Liver (tissue), 8 donors: ENCODE measurements at regions not wholly inside any gene's neighbourhood (a gene's known extent, or its start where the extent isn't known, plus 50 kb on each side); places are given as distances from the start of the nearest gene placed in this dataset.

Source experiments
- DNase-seq: peaks from one replicate; pipeline ENCODE4 v3.0.0-alpha.2; 2017; ENCODE audit warnings: low spot score
- H3K27ac ChIP-seq, 2 donors: one replicate each; pipeline ENCODE4 v1.7.0; 2013; ENCODE audit warnings: inconsistent platforms in 2 of 2, low read length in 2 of 2, control low read depth in 1 of 2, low read depth in 1 of 2, mild to moderate bottlenecking in 1 of 2
- H3K27me3 ChIP-seq, 4 donors: one replicate each; pipeline versions ENCODE4 v1.6.1 to v1.7.0; 2013; ENCODE audit warnings: low read length in 3 of 4, inconsistent platforms in 1 of 4, mild to moderate bottlenecking in 1 of 4, moderate library complexity in 1 of 4; ENCODE audit not compliant: control insufficient read depth in 4 of 4, insufficient read depth in 4 of 4
- H3K36me3 ChIP-seq, 4 donors: one replicate each; pipeline versions ENCODE4 v1.6.1 to v1.7.0; 2013; ENCODE audit warnings: low read length in 3 of 4, mild to moderate bottlenecking in 3 of 4, low read depth in 1 of 4, moderate library complexity in 1 of 4; ENCODE audit not compliant: control insufficient read depth in 4 of 4, insufficient read depth in 3 of 4
- H3K4me1 ChIP-seq, 4 donors: one replicate each; pipeline versions ENCODE4 v1.6.1 to v1.7.0; 2013; ENCODE audit warnings: low read length in 3 of 4, mild to moderate bottlenecking in 3 of 4, moderate library complexity in 1 of 4; ENCODE audit not compliant: control insufficient read depth in 4 of 4, insufficient read depth in 4 of 4
- H3K4me3 ChIP-seq, 3 donors: one replicate each; pipeline versions ENCODE4 v1.6.1 to v1.7.0; 2013; ENCODE audit warnings: low read length in 3 of 3, control low read depth in 1 of 3, low read depth in 1 of 3, mild to moderate bottlenecking in 1 of 3
- H3K9ac ChIP-seq, 2 donors: one replicate each; pipeline ENCODE4 v1.7.0; 2013; ENCODE audit warnings: low read length in 2 of 2, mild to moderate bottlenecking in 2 of 2, moderate library complexity in 2 of 2, control low read depth in 1 of 2, low read depth in 1 of 2
- H3K9me3 ChIP-seq, 4 donors: one replicate each; pipeline versions ENCODE4 v1.6.1 to v1.7.0; 2013; ENCODE audit warnings: low read length in 3 of 4; ENCODE audit not compliant: control insufficient read depth in 4 of 4
- EGR1 ChIP-seq, 2 donors: IDR thresholded peaks; 2 replicates each; pipeline ENCODE4 v1.6.1; 2016 to 2018; ENCODE audit warnings: antibody characterized with exemption in 2 of 2, low read depth in 2 of 2
- FOXA1 ChIP-seq: IDR thresholded peaks from 2 replicates; pipeline ENCODE4 v1.6.1; 2016; ENCODE audit warnings: antibody characterized with exemption
- FOXA2 ChIP-seq: IDR thresholded peaks from 2 replicates; pipeline ENCODE4 v1.6.1; 2016; ENCODE audit warnings: antibody characterized with exemption
- GABPA ChIP-seq, 2 donors: IDR thresholded peaks in 1 of 2; conservative IDR thresholded peaks in 1 of 2; 2 replicates each; pipeline ENCODE4 v1.6.1; 2016; ENCODE audit warnings: antibody characterized with exemption in 2 of 2, mild to moderate bottlenecking in 1 of 2, moderate library complexity in 1 of 2
- HNF4A ChIP-seq, 2 donors: conservative IDR thresholded peaks; 2 replicates each; pipeline ENCODE4 v1.6.1; 2016; ENCODE audit warnings: antibody characterized with exemption in 2 of 2, mild to moderate bottlenecking in 2 of 2
- HNF4G ChIP-seq: IDR thresholded peaks from 2 replicates; pipeline ENCODE4 v1.6.1; 2016; ENCODE audit warnings: antibody characterized with exemption
- JUND ChIP-seq, 2 donors: IDR thresholded peaks; 2 replicates each; pipeline ENCODE4 v1.6.1; 2016; ENCODE audit warnings: antibody characterized with exemption in 2 of 2
- NR2F2 ChIP-seq: IDR thresholded peaks from 2 replicates; pipeline ENCODE4 v1.6.1; 2016; ENCODE audit warnings: antibody characterized with exemption
- RAD21 ChIP-seq, 2 donors: IDR thresholded peaks; 2 replicates each; pipeline ENCODE4 v1.6.1; 2016; ENCODE audit warnings: antibody characterized with exemption in 2 of 2, mild to moderate bottlenecking in 2 of 2
- RXRA ChIP-seq, 2 donors: IDR thresholded peaks; 2 replicates each; pipeline ENCODE4 v1.6.1; 2017 to 2018; ENCODE audit warnings: antibody characterized with exemption in 2 of 2, mild to moderate bottlenecking in 1 of 2
- SP1 ChIP-seq: IDR thresholded peaks from 2 replicates; pipeline ENCODE4 v1.6.1; 2018; ENCODE audit warnings: antibody characterized with exemption, mild to moderate bottlenecking
- TAF1 ChIP-seq: conservative IDR thresholded peaks from 2 replicates; pipeline ENCODE4 v1.6.1; 2016; ENCODE audit warnings: antibody characterized with exemption, mild to moderate bottlenecking
- YY1 ChIP-seq: IDR thresholded peaks from 2 replicates; pipeline ENCODE4 v1.6.1; 2016; ENCODE audit warnings: antibody characterized with exemption, mild to moderate bottlenecking
- WGBS: extraction: QIAGEN DNeasy Blood & Tissue Kit; methylation state at CpG from one replicate; pipeline ENCODE4 v1.1.7; 2013; 5-methylcytosine and 5-hydroxymethylcytosine counted together
- TF ChIP-seq, protein P1 (sequence below): IDR thresholded peaks from 2 replicates; pipeline ENCODE4 v1.6.1; 2016; ENCODE audit warnings: antibody characterized with exemption
- TF ChIP-seq, protein P2 (sequence below): fragments of 150-350 bp; IDR thresholded peaks from 2 replicates; pipeline ENCODE4 v1.5.1; 2017; ENCODE audit warnings: improper control_type of control experiment, low read depth, low read length; ENCODE audit not compliant: missing input control
- TF ChIP-seq, protein P3 (sequence below): IDR thresholded peaks from 2 replicates; pipeline ENCODE4 v1.6.1; 2016; ENCODE audit warnings: antibody characterized with exemption
- TF ChIP-seq, protein P4 (sequence below): IDR thresholded peaks from 2 replicates; pipeline ENCODE4 v1.6.1; 2016; ENCODE audit warnings: antibody characterized with exemption, mild to moderate bottlenecking
- TF ChIP-seq, protein P5 (sequence below): IDR thresholded peaks from 2 replicates; pipeline ENCODE4 v1.6.1; 2016; ENCODE audit warnings: antibody characterized with exemption
- donor health status: healthy.
- donor health status: healthy.
- donor health status: healthy.
- donor health status: healthy.
- donor health status: healthy.

DNA sequence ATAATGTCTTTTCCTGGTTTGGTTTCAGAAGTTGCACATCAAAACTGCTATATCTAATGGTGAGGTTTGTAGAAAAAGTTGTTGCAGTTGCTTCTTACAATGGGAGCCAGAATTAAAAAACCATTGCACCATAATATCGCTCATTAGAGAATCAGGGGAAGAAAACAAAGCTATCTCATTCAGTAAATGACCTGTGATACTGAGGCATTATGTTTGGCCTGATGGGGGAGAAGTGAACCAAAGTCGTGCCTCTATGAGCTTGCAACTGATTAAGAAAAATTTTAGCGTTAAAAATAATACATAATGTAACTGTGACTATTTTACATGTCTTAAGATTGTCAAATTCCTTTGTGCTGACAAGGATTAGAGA is 60.2 kb upstream of the ARHGEF26 start:
- 73% methylated on average over 3 of the region's 3 CpGs for WGBS
- H3K36me3 ChIP-seq = no peaks in the 10 kb centered on the region
- no peaks in the 10 kb centered on the region for H3K9me3 ChIP-seq
- no peak for DNase-seq
- no peak overlapping the region for H3K27ac ChIP-seq
- H3K4me1 ChIP-seq = no peaks in the 10 kb centered on the region
- TF ChIP-seq, protein P1, sequence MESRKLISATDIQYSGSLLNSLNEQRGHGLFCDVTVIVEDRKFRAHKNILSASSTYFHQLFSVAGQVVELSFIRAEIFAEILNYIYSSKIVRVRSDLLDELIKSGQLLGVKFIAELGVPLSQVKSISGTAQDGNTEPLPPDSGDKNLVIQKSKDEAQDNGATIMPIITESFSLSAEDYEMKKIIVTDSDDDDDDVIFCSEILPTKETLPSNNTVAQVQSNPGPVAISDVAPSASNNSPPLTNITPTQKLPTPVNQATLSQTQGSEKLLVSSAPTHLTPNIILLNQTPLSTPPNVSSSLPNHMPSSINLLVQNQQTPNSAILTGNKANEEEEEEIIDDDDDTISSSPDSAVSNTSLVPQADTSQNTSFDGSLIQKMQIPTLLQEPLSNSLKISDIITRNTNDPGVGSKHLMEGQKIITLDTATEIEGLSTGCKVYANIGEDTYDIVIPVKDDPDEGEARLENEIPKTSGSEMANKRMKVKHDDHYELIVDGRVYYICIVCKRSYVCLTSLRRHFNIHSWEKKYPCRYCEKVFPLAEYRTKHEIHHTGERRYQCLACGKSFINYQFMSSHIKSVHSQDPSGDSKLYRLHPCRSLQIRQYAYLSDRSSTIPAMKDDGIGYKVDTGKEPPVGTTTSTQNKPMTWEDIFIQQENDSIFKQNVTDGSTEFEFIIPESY = no peak
- TF ChIP-seq YY1 (no peak), SP1 (no peak), RXRA (IDR thresholded peaks at IDR 0.05) (no peak), JUND (IDR thresholded peaks at IDR 0.05) (no peak), HNF4G (no peak), NR2F2 (no peak), HNF4A (conservative IDR thresholded peaks at IDR 0.05) (no peak), GABPA (IDR thresholded peaks at IDR 0.05 in 1 of 2, conservative IDR thresholded peaks at IDR 0.05 in 1 of 2) (no peak), FOXA1 (no peak), EGR1 (IDR thresholded peaks at IDR 0.05; ENCODE audit: low read depth in 2 of 2) (no peak), TAF1 (no peak), FOXA2 (no peak), RAD21 (IDR thresholded peaks at IDR 0.05) (no peak)
- TF ChIP-seq, protein P2, sequence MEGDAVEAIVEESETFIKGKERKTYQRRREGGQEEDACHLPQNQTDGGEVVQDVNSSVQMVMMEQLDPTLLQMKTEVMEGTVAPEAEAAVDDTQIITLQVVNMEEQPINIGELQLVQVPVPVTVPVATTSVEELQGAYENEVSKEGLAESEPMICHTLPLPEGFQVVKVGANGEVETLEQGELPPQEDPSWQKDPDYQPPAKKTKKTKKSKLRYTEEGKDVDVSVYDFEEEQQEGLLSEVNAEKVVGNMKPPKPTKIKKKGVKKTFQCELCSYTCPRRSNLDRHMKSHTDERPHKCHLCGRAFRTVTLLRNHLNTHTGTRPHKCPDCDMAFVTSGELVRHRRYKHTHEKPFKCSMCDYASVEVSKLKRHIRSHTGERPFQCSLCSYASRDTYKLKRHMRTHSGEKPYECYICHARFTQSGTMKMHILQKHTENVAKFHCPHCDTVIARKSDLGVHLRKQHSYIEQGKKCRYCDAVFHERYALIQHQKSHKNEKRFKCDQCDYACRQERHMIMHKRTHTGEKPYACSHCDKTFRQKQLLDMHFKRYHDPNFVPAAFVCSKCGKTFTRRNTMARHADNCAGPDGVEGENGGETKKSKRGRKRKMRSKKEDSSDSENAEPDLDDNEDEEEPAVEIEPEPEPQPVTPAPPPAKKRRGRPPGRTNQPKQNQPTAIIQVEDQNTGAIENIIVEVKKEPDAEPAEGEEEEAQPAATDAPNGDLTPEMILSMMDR = no peak
- TF ChIP-seq, protein P3, sequence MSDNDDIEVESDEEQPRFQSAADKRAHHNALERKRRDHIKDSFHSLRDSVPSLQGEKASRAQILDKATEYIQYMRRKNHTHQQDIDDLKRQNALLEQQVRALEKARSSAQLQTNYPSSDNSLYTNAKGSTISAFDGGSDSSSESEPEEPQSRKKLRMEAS = no peak
- TF ChIP-seq, protein P4, sequence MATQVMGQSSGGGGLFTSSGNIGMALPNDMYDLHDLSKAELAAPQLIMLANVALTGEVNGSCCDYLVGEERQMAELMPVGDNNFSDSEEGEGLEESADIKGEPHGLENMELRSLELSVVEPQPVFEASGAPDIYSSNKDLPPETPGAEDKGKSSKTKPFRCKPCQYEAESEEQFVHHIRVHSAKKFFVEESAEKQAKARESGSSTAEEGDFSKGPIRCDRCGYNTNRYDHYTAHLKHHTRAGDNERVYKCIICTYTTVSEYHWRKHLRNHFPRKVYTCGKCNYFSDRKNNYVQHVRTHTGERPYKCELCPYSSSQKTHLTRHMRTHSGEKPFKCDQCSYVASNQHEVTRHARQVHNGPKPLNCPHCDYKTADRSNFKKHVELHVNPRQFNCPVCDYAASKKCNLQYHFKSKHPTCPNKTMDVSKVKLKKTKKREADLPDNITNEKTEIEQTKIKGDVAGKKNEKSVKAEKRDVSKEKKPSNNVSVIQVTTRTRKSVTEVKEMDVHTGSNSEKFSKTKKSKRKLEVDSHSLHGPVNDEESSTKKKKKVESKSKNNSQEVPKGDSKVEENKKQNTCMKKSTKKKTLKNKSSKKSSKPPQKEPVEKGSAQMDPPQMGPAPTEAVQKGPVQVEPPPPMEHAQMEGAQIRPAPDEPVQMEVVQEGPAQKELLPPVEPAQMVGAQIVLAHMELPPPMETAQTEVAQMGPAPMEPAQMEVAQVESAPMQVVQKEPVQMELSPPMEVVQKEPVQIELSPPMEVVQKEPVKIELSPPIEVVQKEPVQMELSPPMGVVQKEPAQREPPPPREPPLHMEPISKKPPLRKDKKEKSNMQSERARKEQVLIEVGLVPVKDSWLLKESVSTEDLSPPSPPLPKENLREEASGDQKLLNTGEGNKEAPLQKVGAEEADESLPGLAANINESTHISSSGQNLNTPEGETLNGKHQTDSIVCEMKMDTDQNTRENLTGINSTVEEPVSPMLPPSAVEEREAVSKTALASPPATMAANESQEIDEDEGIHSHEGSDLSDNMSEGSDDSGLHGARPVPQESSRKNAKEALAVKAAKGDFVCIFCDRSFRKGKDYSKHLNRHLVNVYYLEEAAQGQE = no peak
- TF ChIP-seq, protein P5, sequence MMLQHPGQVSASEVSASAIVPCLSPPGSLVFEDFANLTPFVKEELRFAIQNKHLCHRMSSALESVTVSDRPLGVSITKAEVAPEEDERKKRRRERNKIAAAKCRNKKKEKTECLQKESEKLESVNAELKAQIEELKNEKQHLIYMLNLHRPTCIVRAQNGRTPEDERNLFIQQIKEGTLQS = no peak
- no peak overlapping the region for H3K4me3 ChIP-seq
- H3K27me3 ChIP-seq = no peaks in the 10 kb centered on the region
- H3K9ac ChIP-seq = no peak overlapping the region

DNA sequence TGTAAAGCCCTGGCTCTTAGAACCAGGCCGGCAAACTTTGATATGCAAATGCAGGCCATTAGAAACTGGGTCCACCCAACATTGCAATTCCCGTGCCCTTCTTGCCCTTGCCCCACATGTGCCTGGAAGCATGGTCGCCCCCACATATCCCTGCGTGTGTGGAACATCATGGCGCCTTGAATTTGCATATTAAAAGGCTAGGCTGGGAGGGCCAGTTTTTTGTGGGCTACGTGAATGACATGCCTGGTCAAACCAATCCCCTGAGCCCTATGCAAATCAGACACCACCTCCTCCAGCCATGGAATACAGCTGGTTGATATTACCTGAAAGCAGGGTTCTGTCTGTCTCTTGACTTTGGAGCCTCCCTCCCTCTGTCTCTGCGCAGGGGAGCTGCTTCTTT is 58.7 kb upstream of the ARHGEF26 start:
- H3K27me3 ChIP-seq = no peaks in the 10 kb centered on the region
- no peak overlapping the region for H3K4me3 ChIP-seq
- WGBS = 84% methylated on average over 7 of the region's 7 CpGs
- DNase-seq = no peak
- no peaks in the 10 kb centered on the region for H3K4me1 ChIP-seq
- no peak overlapping the region for H3K27ac ChIP-seq
- H3K9ac ChIP-seq = no peak overlapping the region
- H3K36me3 ChIP-seq = no peaks in the 10 kb centered on the region
- no peaks in the 10 kb centered on the region for H3K9me3 ChIP-seq
- TF ChIP-seq SP1 (no peak), JUND (IDR thresholded peaks at IDR 0.05) (no peak), GABPA (IDR thresholded peaks at IDR 0.05 in 1 of 2, conservative IDR thresholded peaks at IDR 0.05 in 1 of 2) (no peak), YY1 (no peak), FOXA2 (no peak), EGR1 (IDR thresholded peaks at IDR 0.05; ENCODE audit: low read depth in 2 of 2) (no peak), RXRA (IDR thresholded peaks at IDR 0.05) (no peak), HNF4G (no peak), NR2F2 (no peak), FOXA1 (no peak), RAD21 (IDR thresholded peaks at IDR 0.05) (no peak), TAF1 (no peak), HNF4A (conservative IDR thresholded peaks at IDR 0.05) (no peak)
- TF ChIP-seq, protein P3 = no peak
- TF ChIP-seq, protein P1 = no peak
- TF ChIP-seq, protein P2 = no peak
- TF ChIP-seq, protein P5 = no peak
